ENCODE measurements at regions not wholly inside any gene's neighbourhood (a gene's known extent, or its start where the extent isn't known, plus 50 kb on each side); places are given as distances from the start of the nearest gene placed in this dataset.
"Not testable (repeated sequence)": the region's sequence is repeated elsewhere in the genome, so short reads cannot be mapped to it uniquely, and the experiment has no call there.

GRCh38 chr1:148307583-148308185, 155.6 kb upstream of the NBPF11 start:
- 78% methylated on average over 12 of the region's 12 CpGs for WGBS
- H3K36me3 ChIP-seq (ENCODE audit: insufficient read depth) = peaks cover 2% of the 10 kb centered on the region
- no peak for DNase-seq (ENCODE audit: extremely low spot score)
- no peak overlapping the region for H3K4me3 ChIP-seq (ENCODE audit: low read depth, low read length)
- H3K4me1 ChIP-seq (ENCODE audit: insufficient read depth) = no peaks in the 10 kb centered on the region
- no peak overlapping the region for H3K27ac ChIP-seq (ENCODE audit: low read depth)

GRCh38 chr1:148304935-148305334, 152.9 kb upstream of the NBPF11 start:
- H3K36me3 ChIP-seq (ENCODE audit: insufficient read depth); DNase-seq (ENCODE audit: extremely low spot score); H3K27ac ChIP-seq (ENCODE audit: low read depth); H3K4me3 ChIP-seq (ENCODE audit: low read depth, low read length); H3K4me1 ChIP-seq (ENCODE audit: insufficient read depth): not testable (repeated sequence)
- WGBS = 79% methylated on average over 4 of the region's 4 CpGs

- 4% methylated on average over 15 of the region's 52 CpGs for WGBS
- not testable (repeated sequence) for H3K27ac ChIP-seq (ENCODE audit: low read depth); DNase-seq (ENCODE audit: extremely low spot score); H3K36me3 ChIP-seq (ENCODE audit: insufficient read depth); H3K4me1 ChIP-seq (ENCODE audit: insufficient read depth)
- peak overlapping the region; percentile 30 for H3K4me3 ChIP-seq (ENCODE audit: low read depth, low read length)
Observed at GRCh38 chr1:148302586-148303364, 150.7 kb upstream of the NBPF11 start.

GRCh38 chr1:148297852-148298251, 145.8 kb upstream of the NBPF11 start:
- 66% methylated on average over 2 of the region's 2 CpGs for WGBS
- H3K27ac ChIP-seq (ENCODE audit: low read depth); H3K4me1 ChIP-seq (ENCODE audit: insufficient read depth); DNase-seq (ENCODE audit: extremely low spot score); H3K4me3 ChIP-seq (ENCODE audit: low read depth, low read length); H3K36me3 ChIP-seq (ENCODE audit: insufficient read depth): not testable (repeated sequence)

- H3K27ac ChIP-seq (ENCODE audit: low read depth) = no peak overlapping the region
- 92% methylated on average over 3 of the region's 3 CpGs for WGBS
- no peak for DNase-seq (ENCODE audit: extremely low spot score)
- H3K4me3 ChIP-seq (ENCODE audit: low read depth, low read length) = no peak overlapping the region
- H3K4me1 ChIP-seq (ENCODE audit: insufficient read depth) = no peaks in the 10 kb centered on the region
- H3K36me3 ChIP-seq (ENCODE audit: insufficient read depth) = no peaks in the 10 kb centered on the region
Observed at GRCh38 chr1:148296511-148296910, 144.4 kb upstream of the NBPF11 start.

- no peaks in the 10 kb centered on the region for H3K4me1 ChIP-seq (ENCODE audit: insufficient read depth)
- 58% methylated on average over 5 of the region's 5 CpGs for WGBS
- no peak overlapping the region for H3K27ac ChIP-seq (ENCODE audit: low read depth)
- no peaks in the 10 kb centered on the region for H3K36me3 ChIP-seq (ENCODE audit: insufficient read depth)
- H3K4me3 ChIP-seq (ENCODE audit: low read depth, low read length) = no peak overlapping the region
- DNase-seq (ENCODE audit: extremely low spot score) = no peak
Observed at GRCh38 chr1:148294116-148294807, 142.2 kb upstream of the NBPF11 start.

- 48% methylated on average over 6 of the region's 6 CpGs for WGBS
- Histone ChIP-seq H3K4me1 (ENCODE audit: insufficient read depth) (no peaks in the 10 kb centered on the region), H3K36me3 (ENCODE audit: insufficient read depth) (no peaks in the 10 kb centered on the region), H3K4me3 (ENCODE audit: low read depth, low read length) (no peak overlapping the region), H3K27ac (ENCODE audit: low read depth) (no peak overlapping the region)
- no peak for DNase-seq (ENCODE audit: extremely low spot score)
Observed at GRCh38 chr1:148293651-148294050, 141.6 kb upstream of the NBPF11 start.

- no peak overlapping the region for H3K27ac ChIP-seq (ENCODE audit: low read depth)
- DNase-seq (ENCODE audit: extremely low spot score) = no peak
- WGBS = 57% methylated on average over 2 of the region's 2 CpGs
- no peaks in the 10 kb centered on the region for H3K4me1 ChIP-seq (ENCODE audit: insufficient read depth)
- H3K36me3 ChIP-seq (ENCODE audit: insufficient read depth) = no peaks in the 10 kb centered on the region
- no peak overlapping the region for H3K4me3 ChIP-seq (ENCODE audit: low read depth, low read length)
Observed at GRCh38 chr1:148292915-148293314, 140.8 kb upstream of the NBPF11 start.

- Histone ChIP-seq H3K36me3 (ENCODE audit: insufficient read depth) (no peaks in the 10 kb centered on the region), H3K4me3 (ENCODE audit: low read depth, low read length) (no peak overlapping the region), H3K27ac (ENCODE audit: low read depth) (no peak overlapping the region), H3K4me1 (ENCODE audit: insufficient read depth) (no peaks in the 10 kb centered on the region)
- DNase-seq (ENCODE audit: extremely low spot score) = no peak
Observed at GRCh38 chr1:148290881-148291280, 138.8 kb upstream of the NBPF11 start.

GRCh38 chr1:148289647-148290046, 137.6 kb upstream of the NBPF11 start:
- H3K36me3 ChIP-seq (ENCODE audit: insufficient read depth) = no peaks in the 10 kb centered on the region
- no peaks in the 10 kb centered on the region for H3K4me1 ChIP-seq (ENCODE audit: insufficient read depth)
- no peak overlapping the region for H3K27ac ChIP-seq (ENCODE audit: low read depth)
- no peak overlapping the region for H3K4me3 ChIP-seq (ENCODE audit: low read depth, low read length)
- DNase-seq (ENCODE audit: extremely low spot score) = no peak

- 56% methylated on average over 2 of the region's 2 CpGs for WGBS
Observed at GRCh38 chr1:148285946-148286345, 133.9 kb upstream of the NBPF11 start.

GRCh38 chr1:148280831-148281572, 128.9 kb upstream of the NBPF11 start:
- not testable (repeated sequence) for DNase-seq (ENCODE audit: extremely low spot score); H3K36me3 ChIP-seq (ENCODE audit: insufficient read depth); H3K4me1 ChIP-seq (ENCODE audit: insufficient read depth); H3K27ac ChIP-seq (ENCODE audit: low read depth)
- no CpG with 5 or more reads among the region's 50 CpGs for WGBS
- peak overlapping the region; percentile 30 for H3K4me3 ChIP-seq (ENCODE audit: low read depth, low read length)

More at GRCh38 chr1:148285946-148286345, 133.9 kb upstream of the NBPF11 start:
- H3K36me3 ChIP-seq (ENCODE audit: insufficient read depth); DNase-seq (ENCODE audit: extremely low spot score); H3K4me3 ChIP-seq (ENCODE audit: low read depth, low read length); H3K27ac ChIP-seq (ENCODE audit: low read depth); H3K4me1 ChIP-seq (ENCODE audit: insufficient read depth): not testable (repeated sequence)

GRCh38 chr1:148279002-148279542, 127.0 kb upstream of the NBPF11 start:
- not testable (repeated sequence) for DNase-seq (ENCODE audit: extremely low spot score); H3K36me3 ChIP-seq (ENCODE audit: insufficient read depth); H3K4me3 ChIP-seq (ENCODE audit: low read depth, low read length); H3K27ac ChIP-seq (ENCODE audit: low read depth); H3K4me1 ChIP-seq (ENCODE audit: insufficient read depth)
- 75% methylated on average over 5 of the region's 5 CpGs for WGBS

Measured in urinary bladder (tissue), 3 donors.